Kidney epithelial cell (primary cell): ENCODE measurements at regions not wholly inside any gene's neighbourhood (a gene's known extent, or its start where the extent isn't known, plus 50 kb on each side); places are given as distances from the start of the nearest gene placed in this dataset.

Experiments
- DNase-seq: peaks from one replicate; pipeline ENCODE4 v3.0.0-alpha.2; 2010; ENCODE audit warnings: low read depth
- H3K27me3 ChIP-seq: 2 replicates; pipeline ENCODE4 v1.6.0; 2011; ENCODE audit warnings: low read length; ENCODE audit not compliant: control insufficient read depth, insufficient read depth
- H3K36me3 ChIP-seq: 2 replicates; pipeline ENCODE4 v1.5.1; 2011; ENCODE audit warnings: low read length; ENCODE audit not compliant: control insufficient read depth, insufficient read depth
- H3K4me3 ChIP-seq: 2 replicates; pipeline ENCODE4 v1.5.1; 2011; ENCODE audit warnings: low read depth, mild to moderate bottlenecking, control low read depth, low read length
- TF ChIP-seq, protein P1 (sequence below): IDR thresholded peaks from 2 replicates; pipeline ENCODE4 v1.5.1; 2011; ENCODE audit warnings: mild to moderate bottlenecking, moderate library complexity, low read length, control low read depth, inconsistent platforms; ENCODE audit not compliant: insufficient read depth, poor library complexity, severe bottlenecking

DNA sequence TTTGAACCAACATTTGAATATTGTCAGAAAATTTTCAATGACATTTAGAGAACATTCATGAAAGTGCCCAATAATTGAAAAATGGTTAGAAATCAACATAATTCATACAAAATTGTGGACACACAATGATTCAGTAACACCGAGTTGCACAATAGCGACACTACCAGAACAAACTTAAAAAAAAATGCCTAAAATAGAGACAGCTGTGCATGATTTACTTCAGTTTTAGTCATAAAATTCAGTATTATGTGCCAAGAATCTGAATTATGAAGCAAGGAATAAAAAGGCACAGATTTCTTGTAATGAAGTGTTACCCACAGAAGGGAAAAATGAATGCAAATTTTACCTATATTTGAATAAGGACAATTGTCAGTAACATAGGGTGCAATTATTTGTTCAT lies 396.0 kb downstream of the SEMA3D start:
- no peak for DNase-seq
- TF ChIP-seq, protein P1, sequence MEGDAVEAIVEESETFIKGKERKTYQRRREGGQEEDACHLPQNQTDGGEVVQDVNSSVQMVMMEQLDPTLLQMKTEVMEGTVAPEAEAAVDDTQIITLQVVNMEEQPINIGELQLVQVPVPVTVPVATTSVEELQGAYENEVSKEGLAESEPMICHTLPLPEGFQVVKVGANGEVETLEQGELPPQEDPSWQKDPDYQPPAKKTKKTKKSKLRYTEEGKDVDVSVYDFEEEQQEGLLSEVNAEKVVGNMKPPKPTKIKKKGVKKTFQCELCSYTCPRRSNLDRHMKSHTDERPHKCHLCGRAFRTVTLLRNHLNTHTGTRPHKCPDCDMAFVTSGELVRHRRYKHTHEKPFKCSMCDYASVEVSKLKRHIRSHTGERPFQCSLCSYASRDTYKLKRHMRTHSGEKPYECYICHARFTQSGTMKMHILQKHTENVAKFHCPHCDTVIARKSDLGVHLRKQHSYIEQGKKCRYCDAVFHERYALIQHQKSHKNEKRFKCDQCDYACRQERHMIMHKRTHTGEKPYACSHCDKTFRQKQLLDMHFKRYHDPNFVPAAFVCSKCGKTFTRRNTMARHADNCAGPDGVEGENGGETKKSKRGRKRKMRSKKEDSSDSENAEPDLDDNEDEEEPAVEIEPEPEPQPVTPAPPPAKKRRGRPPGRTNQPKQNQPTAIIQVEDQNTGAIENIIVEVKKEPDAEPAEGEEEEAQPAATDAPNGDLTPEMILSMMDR = no peak
- no peaks in the 10 kb centered on the region for H3K36me3 ChIP-seq
- H3K27me3 ChIP-seq = no peaks in the 10 kb centered on the region
- no peak overlapping the region for H3K4me3 ChIP-seq

DNA sequence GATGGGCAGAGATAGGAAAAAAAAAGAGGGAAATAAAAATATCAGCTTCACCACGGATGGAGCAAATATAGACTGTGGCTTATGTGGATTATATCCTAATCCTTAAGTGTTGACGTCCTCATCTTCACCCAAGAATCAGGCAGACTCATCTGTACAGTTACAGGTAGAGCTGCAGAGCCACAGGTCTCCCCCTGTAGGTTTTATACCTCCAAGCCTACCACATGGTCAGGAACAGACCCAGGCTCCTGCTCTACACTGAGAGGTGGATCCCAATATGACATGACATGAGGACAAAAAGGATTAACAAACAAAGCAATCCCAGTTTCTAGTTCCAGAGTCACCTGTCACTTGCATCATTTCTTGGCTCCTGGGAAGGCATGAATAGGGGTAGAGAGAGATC lies 400.8 kb downstream of the SEMA3D start:
- no peak for DNase-seq
- no peak overlapping the region for H3K4me3 ChIP-seq
- H3K36me3 ChIP-seq = no peaks in the 10 kb centered on the region
- TF ChIP-seq, protein P1 = no peak
- H3K27me3 ChIP-seq = no peaks in the 10 kb centered on the region

DNA sequence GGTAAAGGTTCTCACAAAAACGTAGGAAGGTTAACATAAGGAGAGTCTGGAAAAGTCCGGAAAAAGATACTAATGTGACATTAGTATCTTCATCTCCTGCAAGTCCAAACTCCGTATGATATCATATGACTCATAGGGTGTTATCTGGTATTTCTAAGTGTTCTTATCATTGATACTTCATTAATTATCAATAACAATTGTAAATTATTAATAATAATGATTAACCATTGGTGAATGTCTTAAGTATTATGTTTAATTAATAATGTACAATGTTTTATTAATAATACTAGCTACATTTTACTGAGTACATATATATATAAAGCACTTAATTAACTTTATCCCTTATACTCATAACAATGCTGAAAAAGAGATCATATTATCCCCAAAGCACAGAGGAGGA lies 402.4 kb downstream of the SEMA3D start:
- no peak overlapping the region for H3K4me3 ChIP-seq
- no peaks in the 10 kb centered on the region for H3K27me3 ChIP-seq
- H3K36me3 ChIP-seq = no peaks in the 10 kb centered on the region
- DNase-seq = no peak
- TF ChIP-seq, protein P1 = no peak

DNA sequence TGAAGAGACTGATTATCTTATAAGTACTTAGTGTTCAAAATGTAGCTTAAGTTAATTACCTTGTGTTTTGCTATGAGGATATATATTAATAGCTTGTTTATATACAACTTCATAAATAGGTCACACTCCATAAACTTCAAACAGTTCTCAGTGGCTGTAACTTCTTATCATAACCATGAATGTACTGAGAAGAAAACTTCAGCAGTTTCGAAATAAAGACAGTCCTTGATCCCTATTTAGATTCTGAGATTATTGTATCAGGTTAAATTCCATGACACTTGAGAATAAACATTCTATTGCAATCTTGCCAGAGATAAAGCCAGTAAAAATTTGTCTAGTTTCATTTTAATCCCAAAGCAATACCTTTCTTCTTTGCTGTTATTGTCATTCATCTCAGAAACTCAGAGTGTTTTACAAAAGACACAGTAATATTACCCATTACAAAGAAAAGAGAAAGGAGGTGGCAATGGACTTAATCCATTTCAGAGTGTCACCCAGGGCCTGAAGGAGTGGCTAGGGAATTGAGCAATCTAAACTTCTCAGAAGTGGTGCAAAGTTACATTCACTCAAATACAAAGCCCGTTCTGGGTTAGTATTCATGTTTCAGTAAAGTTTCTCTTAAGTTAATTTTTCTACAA lies 403.6 kb downstream of the SEMA3D start:
- no peak for DNase-seq
- H3K36me3 ChIP-seq = no peaks in the 10 kb centered on the region
- TF ChIP-seq, protein P1 = no peak
- H3K4me3 ChIP-seq = no peak overlapping the region
- H3K27me3 ChIP-seq = no peaks in the 10 kb centered on the region

DNA sequence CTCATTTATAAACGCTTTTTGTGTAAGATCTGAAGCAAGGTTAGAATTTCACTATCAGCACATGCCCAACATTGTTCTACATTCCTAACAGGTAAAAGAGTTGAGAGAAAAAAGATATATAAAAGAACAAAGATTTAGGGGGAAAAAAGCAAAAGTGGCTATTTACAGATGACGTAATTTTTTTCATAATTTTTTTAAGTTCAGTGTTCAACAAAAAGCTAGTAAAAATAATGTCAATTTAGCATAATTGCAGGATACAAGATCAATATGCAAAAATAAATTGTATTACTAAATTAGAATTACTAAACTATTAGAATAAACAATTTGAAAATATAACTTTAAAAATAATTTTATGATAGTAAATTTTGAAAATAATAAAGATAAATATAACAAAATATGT lies 405.0 kb downstream of the SEMA3D start:
- Histone ChIP-seq H3K36me3 (no peaks in the 10 kb centered on the region), H3K4me3 (no peak overlapping the region), H3K27me3 (no peaks in the 10 kb centered on the region)
- DNase-seq = no peak
- TF ChIP-seq, protein P1 = no peak

DNA sequence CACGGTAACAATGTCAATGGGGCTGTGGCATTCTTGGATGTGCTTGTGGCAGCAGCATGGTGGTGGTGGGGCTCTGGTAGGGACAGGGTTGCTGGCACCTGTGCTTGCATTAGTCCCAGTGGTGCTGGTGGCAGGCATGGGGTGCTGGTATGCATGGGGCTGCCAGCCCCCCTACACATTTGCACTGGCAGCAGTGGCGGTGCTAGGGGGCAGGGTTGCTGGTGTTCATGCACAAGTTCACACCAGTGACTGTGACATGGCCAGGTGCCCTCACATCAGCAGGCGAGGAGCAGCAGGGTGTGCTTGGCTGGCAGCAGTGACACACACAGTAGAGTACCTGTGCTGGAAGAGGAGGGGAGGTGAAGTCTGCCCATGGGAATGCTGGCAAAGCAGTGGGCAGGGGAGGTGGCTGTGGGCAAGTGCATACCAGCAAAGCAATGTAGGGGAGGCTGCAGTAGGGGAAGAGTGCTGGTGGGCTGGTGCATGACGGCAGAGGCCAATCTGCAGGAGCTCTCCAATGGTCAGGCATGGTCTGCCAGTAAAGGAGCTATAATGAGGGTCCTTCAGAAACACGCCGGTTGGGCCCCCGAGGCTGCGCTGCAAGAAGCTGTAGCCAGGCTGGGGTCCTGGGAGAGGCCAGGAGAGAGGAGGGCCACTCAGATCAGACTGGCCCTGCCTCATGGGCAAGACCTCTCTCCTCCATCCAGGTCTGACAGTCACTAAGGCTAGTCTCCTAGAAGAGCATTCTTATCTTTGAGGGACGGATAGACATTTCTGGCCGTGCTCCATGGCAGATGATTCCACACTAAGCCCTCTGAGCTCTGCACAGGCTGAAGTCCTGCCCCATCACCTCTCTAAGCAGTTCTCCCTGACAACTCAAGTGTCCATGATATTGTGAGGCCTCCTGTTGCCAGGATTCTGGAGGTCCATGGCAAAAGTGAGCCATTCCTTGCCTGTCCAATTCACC lies 406.4 kb downstream of the SEMA3D start:
- TF ChIP-seq, protein P1 = no peak
- Histone ChIP-seq H3K27me3 (no peaks in the 10 kb centered on the region), H3K4me3 (no peak overlapping the region), H3K36me3 (no peaks in the 10 kb centered on the region)
- DNase-seq = no peak
